Mononuclear cell (primary cell): ENCODE measurements at regions not wholly inside any gene's neighbourhood (a gene's known extent, or its start where the extent isn't known, plus 50 kb on each side); places are given as distances from the start of the nearest gene placed in this dataset.

Experiments
- H3K27me3 ChIP-seq: 2 replicates; pipeline ENCODE4 v1.6.0; 2011; ENCODE audit warnings: low read length, control low read depth; ENCODE audit not compliant: insufficient read depth
- H3K4me1 ChIP-seq: 2 replicates; pipeline ENCODE4 v1.5.1; 2011; ENCODE audit warnings: mild to moderate bottlenecking, low read length, control low read depth; ENCODE audit not compliant: insufficient read depth
- H3K4me3 ChIP-seq: 2 replicates; pipeline ENCODE4 v1.5.1; 2011; ENCODE audit warnings: mild to moderate bottlenecking, low read length, moderate library complexity
- H3K9me3 ChIP-seq: 2 replicates; pipeline ENCODE4 v1.5.1; 2011; ENCODE audit warnings: low read depth, mild to moderate bottlenecking, control low read depth, low read length

DNA sequence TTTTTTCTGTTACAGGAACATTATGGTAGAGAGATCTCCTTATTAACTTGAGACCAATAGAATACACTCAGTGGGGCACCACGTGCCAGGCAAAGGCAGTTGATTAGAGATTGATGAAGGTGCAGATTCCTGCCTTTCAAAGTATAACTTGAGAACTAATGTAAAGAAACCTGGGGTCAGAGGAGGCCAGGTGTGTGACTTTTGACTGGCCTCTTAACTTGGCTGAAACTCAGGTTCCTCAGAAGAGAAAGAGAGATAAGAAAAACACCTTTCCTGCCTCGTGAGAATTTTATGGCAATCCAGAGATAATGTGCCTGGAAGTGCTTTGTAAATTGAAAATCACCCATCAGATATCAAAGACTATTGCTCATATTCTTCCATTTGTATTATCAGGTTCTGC is 110.7 kb upstream of the GZMB start:
- Histone ChIP-seq H3K9me3 (no peaks in the 10 kb centered on the region), H3K4me1 (no peaks in the 10 kb centered on the region), H3K4me3 (no peak overlapping the region), H3K27me3 (no peaks in the 10 kb centered on the region)

DNA sequence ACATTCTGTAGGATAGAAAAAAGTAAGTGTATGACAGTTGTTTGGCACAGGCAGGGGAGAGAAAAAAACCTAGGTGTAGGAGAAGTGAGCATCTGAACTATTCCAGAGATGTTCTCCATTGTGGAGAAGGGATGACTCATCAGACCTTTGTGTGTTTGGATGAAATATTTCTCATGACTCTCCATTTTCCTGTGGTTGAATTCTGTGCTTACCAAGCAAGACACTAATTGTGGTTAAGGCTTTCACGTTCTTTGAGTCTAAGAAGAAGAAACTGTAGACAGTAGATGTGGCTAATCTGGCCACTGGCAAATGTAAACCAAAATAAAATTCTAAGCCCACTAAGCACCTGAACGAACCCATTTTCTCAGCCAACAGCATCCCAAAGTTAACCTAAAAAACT is 107.9 kb upstream of the GZMB start:
- Histone ChIP-seq H3K27me3 (no peaks in the 10 kb centered on the region), H3K4me3 (no peak overlapping the region), H3K9me3 (no peaks in the 10 kb centered on the region), H3K4me1 (no peaks in the 10 kb centered on the region)

DNA sequence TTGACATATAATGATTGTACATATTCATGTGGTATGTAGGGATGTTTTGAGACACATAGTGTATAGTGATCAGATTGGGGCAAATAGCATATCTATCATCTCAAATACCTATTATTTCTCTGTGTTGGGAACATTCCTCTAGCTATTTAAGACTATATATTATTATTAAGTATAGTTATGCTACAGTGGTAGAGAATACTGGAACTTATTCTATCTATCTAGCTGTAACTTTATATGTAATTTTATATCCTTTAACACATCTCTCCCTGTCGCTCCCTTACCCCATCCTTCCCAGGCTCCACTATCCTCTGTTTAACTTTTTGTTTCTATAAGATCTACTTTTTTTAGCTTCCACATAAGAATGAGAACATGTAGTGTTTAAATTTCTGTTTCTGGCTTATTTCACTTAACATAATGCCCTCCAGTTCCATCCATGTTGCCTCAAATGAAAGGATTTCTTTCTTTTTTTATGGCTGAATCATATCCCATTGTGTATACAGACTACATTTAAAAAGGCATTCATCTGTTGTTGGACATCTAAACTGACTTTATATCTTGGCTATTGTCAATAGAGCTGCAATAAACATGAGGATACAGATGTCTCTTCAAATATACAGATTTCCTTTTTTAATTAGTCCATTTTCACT is 102.1 kb upstream of the GZMB start:
- no peaks in the 10 kb centered on the region for H3K4me1 ChIP-seq
- no peak overlapping the region for H3K4me3 ChIP-seq
- no peaks in the 10 kb centered on the region for H3K27me3 ChIP-seq
- H3K9me3 ChIP-seq: no peaks in the 10 kb centered on the region

DNA sequence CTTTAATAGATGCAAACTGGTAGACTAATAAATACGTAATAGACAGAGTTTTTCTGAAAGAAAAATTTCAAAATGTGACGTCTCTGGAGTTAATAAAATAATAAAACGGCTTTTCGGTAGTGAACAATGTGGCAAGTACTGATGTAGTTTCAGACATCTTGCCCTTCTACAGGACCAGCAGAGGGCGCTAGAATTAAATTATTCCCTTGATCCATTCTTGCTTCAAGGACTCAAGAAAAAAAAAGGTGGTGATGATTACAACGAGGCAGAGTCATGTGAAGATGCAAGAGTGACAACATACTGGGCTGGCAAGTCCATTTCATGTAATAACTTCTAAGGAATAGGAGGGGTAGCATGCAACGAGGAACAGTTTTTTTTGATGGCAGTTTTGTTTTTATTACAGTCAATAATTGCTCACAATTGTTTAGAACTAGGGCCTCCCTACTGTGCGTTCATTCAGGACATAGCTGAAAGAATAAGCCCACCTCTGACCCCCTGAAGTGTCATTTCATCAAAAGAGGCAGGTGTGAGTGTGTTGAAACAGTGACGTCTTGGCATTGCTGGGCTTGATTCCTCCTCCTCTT is 101.0 kb upstream of the GZMB start:
- Histone ChIP-seq H3K4me1 (no peaks in the 10 kb centered on the region), H3K9me3 (no peaks in the 10 kb centered on the region), H3K4me3 (no peak overlapping the region), H3K27me3 (no peaks in the 10 kb centered on the region)

DNA sequence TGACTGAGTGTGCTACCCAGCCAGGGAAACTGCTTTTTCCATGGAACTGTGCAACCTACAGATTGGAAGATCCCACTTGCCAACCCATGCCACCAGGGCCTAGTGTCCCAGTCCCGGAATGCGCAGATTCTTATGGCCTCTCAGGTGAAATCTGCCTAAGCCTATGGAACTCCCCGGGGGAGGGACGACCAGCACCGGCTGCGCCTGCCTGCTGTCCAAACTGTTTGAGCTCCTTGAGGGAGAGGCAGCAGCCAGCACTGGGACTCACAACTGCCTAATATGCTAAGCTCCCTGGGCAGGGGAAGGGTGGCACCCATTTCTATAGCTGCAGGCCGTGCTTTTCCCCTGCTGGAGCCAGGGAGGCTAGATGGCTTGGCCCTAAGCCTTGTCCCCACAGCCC is 92.5 kb upstream of the GZMB start:
- Histone ChIP-seq H3K27me3 (peaks cover 3% of the 10 kb centered on the region), H3K9me3 (no peaks in the 10 kb centered on the region), H3K4me3 (no peak overlapping the region), H3K4me1 (peaks cover 9% of the 10 kb centered on the region)

DNA sequence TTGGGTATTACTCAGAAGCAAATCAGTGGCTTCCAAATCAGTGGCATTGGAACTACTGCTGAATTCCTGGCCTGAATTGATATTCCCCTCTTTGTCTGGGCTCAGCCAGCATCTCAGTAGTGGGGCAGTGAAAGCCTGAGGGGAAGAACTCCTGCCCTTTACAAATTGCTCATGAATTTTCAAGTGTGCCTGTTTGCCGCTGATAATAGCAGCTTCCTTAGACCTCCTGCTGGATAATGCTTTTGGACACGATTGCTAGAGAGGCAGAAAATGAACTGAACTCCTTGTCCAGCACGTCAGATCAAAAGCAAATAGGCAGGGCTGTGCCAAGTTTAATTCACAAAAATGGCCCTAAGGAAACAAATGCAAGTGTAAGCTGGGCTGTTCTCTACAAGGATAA is 91.3 kb upstream of the GZMB start:
- H3K4me3 ChIP-seq: no peak overlapping the region
- H3K27me3 ChIP-seq: peaks cover 3% of the 10 kb centered on the region
- H3K9me3 ChIP-seq: no peaks in the 10 kb centered on the region
- peaks cover 9% of the 10 kb centered on the region for H3K4me1 ChIP-seq

DNA sequence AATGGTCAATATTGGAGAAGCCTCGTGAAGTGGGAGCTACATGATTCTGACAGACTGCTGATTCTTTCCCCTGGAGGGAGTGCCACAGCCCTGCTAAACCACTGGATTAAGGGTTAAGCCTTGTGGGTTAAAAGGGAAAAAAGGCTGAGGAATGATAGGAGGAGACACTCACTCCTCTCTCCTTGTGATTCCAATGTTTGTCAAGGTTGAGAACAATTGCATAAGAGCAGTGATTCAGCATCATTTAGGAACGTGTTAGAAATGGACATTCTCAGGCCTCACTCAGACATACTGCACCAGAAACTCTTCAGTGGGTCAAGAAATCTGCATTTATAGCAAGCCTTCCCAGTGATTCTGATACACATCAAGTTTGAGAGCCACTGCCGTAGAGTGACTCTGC is 87.8 kb upstream of the GZMB start:
- Histone ChIP-seq H3K9me3 (no peaks in the 10 kb centered on the region), H3K4me3 (no peak overlapping the region), H3K4me1 (peaks cover 9% of the 10 kb centered on the region), H3K27me3 (peaks cover 6% of the 10 kb centered on the region)

DNA sequence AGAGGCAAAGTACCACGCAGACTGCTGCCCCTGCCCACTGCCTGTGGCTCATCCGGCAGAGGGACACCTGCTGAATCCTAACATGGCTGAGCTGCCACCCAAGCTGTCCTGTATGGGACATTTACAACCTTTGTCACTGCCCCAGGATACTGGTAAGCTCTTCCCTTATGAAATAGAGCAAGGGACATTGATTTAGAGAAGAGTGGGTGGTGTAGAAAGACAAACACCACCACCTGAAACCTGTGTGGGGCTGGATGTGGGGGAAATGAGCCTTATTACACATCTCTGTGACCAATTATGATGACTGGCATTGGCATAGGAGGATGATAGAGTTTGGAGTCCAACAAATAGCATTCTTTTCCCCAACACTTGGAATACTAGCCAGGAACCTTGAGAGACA is 81.2 kb upstream of the GZMB start:
- Histone ChIP-seq H3K4me3 (no peak overlapping the region), H3K9me3 (no peaks in the 10 kb centered on the region), H3K27me3 (peaks cover 2% of the 10 kb centered on the region), H3K4me1 (no peaks in the 10 kb centered on the region)

DNA sequence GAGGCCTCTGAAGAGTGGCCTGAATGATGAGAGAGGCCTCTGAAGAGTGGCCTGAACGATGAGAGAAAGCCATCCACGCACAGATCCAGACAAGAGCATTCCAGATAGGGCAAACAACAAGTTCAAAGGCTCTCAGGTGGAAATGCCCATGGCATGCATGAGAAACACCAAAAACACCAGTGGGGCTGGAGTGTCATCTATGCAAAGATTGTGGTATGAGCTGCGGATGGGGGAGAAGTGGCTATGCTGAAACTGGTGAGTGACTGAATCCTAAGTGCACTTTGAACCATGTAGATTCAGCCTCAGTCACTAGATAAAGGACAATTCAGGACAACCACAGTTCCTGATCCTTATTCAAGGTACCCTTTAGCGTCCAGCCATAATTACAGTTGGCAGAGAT is 79.4 kb upstream of the GZMB start:
- peaks cover 2% of the 10 kb centered on the region for H3K27me3 ChIP-seq
- no peak overlapping the region for H3K4me3 ChIP-seq
- H3K9me3 ChIP-seq: no peaks in the 10 kb centered on the region
- no peaks in the 10 kb centered on the region for H3K4me1 ChIP-seq

DNA sequence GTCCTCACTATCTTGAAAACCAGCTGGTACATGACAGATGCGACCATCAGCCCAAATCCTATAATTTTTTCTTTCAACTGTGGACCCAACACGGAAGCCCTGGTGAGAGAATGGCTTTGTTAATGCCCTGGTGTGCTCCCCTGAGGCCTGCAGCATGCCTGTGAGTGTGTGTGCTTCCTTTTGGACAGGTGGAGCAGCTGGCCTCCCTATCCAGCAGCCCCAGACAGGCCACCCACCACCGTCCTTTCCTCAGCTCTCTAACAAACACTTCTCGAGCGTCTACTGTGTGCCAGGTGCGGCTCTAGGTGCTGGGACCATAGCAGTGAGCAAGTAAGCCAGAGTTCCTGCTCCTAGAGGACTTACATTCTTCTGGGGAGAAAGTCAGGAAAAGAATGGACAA is 78.9 kb upstream of the GZMB start:
- no peaks in the 10 kb centered on the region for H3K9me3 ChIP-seq
- H3K4me1 ChIP-seq: no peaks in the 10 kb centered on the region
- H3K4me3 ChIP-seq: no peak overlapping the region
- H3K27me3 ChIP-seq: peaks cover 2% of the 10 kb centered on the region

DNA sequence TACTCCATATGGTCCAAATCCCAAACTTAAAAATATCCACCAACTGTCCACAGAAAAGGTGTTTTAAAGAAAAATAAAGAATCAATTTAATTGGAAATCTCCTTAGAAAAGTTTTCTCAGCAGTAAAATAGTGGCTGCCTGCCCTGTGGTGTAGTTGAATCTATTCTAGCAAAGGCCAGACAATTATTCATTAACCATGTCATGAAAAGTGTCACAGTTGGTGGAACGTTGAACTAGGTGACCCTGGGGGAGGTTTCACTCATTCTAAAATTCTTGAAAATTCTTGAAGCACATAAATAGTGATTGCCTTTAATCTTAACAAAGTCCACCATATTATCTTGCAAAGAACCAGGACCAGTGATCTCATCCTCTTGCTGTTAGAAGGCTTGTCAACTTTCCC is 78.4 kb upstream of the GZMB start:
- Histone ChIP-seq H3K27me3 (peaks cover 2% of the 10 kb centered on the region), H3K4me3 (no peak overlapping the region), H3K4me1 (no peaks in the 10 kb centered on the region), H3K9me3 (no peaks in the 10 kb centered on the region)

DNA sequence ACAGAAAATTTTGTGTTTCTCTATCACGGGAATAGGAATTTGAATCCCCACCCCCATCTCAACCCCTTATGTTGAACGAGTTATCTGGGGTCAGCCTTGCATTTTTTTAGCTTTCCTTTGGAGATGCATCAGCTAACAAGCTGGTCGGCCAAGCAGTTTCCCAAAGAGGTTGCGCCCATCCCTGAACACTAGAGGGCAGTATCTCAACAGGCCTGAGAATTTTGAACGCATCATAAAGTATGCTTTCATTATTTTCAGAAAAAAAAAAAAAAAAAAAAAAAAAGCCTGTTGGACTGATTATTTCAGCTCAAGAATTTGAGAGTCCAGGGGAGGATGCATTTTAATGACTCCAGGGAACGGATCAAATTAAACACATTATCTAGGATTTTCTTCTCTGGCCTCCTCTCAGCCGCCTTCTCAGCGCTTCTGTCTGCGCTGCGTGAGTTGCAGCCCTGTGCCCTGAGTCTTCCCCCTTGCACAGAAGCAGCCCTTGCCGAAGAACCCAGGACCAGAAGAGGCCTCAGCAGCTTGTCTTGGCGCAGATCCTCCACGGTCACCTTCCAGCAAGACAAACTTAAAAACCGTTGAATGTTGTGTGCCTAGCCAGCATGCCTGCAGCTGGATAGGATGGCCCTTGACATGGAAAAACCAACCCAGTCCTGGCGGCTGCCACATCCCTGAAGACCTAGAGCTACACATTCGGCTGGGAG is 76.6 kb upstream of the GZMB start:
- H3K4me1 ChIP-seq: peaks cover 11% of the 10 kb centered on the region
- H3K4me3 ChIP-seq: no peak overlapping the region
- no peaks in the 10 kb centered on the region for H3K27me3 ChIP-seq
- no peaks in the 10 kb centered on the region for H3K9me3 ChIP-seq

DNA sequence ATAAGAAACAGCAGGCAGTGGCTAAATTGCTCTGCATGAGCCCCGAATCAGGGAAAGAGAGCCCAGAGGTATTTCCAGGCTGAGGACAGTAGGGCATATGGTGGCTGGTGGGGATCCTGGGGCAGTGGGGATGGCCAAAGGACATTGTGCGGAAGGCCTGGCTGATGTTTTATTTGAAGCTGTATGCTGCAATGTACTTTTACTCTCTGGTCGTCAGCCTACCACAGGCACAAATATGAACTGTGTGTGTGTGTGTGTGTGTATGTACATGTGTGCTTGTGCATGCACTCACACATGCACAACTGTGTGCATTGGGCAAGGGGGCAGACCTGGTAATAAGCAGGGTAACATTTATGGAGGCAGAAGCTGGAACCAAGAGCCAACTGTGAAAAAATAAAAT is 74.7 kb upstream of the GZMB start:
- H3K4me1 ChIP-seq: peaks cover 23% of the 10 kb centered on the region
- H3K9me3 ChIP-seq: no peaks in the 10 kb centered on the region
- no peak overlapping the region for H3K4me3 ChIP-seq
- no peaks in the 10 kb centered on the region for H3K27me3 ChIP-seq

DNA sequence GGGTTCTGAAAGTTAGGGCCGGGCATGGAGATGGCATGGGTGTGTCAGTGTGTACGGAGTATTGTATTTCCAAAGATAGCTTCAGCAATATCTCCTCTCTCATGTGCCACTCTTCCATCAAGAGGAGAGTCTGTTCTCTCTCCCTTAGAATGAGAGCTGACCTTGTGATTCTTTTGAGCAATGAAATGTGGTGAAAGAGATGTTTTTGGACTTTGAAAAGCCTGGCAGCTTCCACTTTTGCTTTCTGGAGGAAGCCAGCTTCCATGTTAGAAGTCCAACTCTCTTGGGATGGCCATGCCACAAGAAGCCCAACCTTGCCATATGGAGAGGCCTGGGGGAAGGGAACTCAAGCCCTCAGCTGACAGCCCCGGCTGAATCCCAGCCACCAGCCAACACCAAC is 72.4 kb upstream of the GZMB start:
- no peak overlapping the region for H3K4me3 ChIP-seq
- H3K4me1 ChIP-seq: peaks cover 23% of the 10 kb centered on the region
- H3K9me3 ChIP-seq: no peaks in the 10 kb centered on the region
- no peaks in the 10 kb centered on the region for H3K27me3 ChIP-seq

DNA sequence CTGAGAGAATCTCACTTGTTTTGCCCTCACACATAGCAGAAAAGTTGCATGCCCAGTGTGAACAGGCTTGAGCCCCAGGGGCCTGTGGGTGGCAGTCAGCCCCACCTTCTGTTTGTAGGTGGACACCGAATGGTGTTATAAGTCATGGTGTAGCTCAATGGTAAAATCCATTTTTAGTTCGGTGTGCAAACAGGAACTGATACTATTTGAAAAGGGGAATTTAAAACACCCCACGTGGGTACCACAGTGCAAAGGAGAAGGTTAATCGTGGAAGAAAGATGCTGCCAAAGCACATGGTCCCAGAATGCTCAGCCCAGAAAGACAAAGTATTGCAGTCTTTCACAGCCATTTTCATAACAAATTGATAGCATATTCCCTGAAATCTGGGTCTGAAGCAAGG is 71.8 kb upstream of the GZMB start:
- no peaks in the 10 kb centered on the region for H3K27me3 ChIP-seq
- no peaks in the 10 kb centered on the region for H3K9me3 ChIP-seq
- H3K4me3 ChIP-seq: no peak overlapping the region
- peaks cover 26% of the 10 kb centered on the region for H3K4me1 ChIP-seq

DNA sequence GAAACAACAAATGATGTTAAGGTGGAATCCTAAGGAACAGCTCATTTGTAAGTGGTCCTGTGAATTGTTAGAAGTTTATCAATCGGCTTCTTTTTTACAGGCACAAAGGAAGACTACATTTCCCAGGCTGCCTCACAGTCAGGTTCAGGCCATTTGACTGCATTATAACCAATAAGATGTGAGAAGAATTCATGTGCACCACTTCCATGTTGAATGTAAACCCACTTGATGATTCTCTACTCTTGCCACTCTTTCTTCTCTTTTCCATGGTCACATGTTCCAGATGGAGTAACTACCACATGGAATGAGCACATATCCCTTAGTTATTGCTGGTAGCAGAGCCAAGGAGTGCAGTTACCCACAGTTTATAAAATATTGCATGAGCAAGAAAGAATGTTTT is 67.1 kb upstream of the GZMB start:
- Histone ChIP-seq H3K4me1 (peaks cover 50% of the 10 kb centered on the region), H3K9me3 (no peaks in the 10 kb centered on the region), H3K4me3 (no peak overlapping the region), H3K27me3 (no peaks in the 10 kb centered on the region)
